Body of pancreas (tissue), 4 donors: ENCODE measurements at regions not wholly inside any gene's neighbourhood (a gene's known extent, or its start where the extent isn't known, plus 50 kb on each side); places are given as distances from the start of the nearest gene placed in this dataset.

ENCODE experiments used
- POLR2A ChIP-seq, 3 donors: fragments of 450-650 bp; IDR thresholded peaks; one replicate each; pipeline ENCODE4 v1.6.1; 2016; ENCODE audit warnings: antibody characterized with exemption in 3 of 3, mild to moderate bottlenecking in 2 of 3
- TF ChIP-seq, protein P1 (sequence below), 7 experiments: fragments of 450-650 bp in 4 of 7; fragments of 200-600 bp in 3 of 7; sonication (generic) in 3 of 7; IDR thresholded peaks; one replicate each; pipeline ENCODE4 v1.5.1; 2016 to 2019; ENCODE audit warnings: antibody characterized with exemption in 7 of 7

DNA sequence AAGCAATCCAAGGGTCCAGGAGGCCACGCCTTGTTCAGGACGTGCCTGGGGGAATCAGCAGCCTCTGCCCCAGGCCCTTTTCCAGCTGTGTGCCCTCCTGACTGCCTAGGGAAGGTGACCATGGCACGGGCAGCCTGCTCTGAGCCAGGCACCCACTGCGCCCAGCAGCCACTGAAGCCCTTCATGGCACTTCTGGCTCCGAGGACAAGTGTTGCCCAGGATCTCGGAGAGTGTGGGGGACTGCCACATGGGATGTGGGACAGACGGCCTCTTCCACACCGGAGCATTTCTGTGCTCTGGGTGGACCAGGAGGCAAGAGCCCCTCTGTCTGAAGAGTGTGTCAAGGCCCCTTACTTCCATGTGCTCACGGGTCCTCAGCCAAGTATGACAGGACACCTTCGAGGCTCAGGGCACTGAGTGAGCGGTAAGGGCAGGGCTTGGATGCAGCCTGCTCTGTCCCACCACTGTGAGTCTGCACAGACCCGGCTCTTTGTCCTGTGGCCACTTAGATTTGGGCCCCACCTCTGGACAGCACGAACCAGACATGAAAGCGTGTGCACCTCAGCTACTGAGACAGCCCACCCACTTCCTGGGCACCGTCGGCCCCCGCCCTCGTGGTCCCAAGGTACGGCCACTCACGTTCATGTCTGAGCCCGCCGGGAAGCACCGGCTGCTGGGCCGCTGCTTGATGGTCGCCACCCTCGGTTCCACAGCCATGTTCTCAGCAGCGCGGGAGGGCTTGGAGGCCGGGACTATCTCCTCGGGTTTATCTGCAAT is 93.6 kb downstream of the CTTN start:
- TF ChIP-seq, protein P1, sequence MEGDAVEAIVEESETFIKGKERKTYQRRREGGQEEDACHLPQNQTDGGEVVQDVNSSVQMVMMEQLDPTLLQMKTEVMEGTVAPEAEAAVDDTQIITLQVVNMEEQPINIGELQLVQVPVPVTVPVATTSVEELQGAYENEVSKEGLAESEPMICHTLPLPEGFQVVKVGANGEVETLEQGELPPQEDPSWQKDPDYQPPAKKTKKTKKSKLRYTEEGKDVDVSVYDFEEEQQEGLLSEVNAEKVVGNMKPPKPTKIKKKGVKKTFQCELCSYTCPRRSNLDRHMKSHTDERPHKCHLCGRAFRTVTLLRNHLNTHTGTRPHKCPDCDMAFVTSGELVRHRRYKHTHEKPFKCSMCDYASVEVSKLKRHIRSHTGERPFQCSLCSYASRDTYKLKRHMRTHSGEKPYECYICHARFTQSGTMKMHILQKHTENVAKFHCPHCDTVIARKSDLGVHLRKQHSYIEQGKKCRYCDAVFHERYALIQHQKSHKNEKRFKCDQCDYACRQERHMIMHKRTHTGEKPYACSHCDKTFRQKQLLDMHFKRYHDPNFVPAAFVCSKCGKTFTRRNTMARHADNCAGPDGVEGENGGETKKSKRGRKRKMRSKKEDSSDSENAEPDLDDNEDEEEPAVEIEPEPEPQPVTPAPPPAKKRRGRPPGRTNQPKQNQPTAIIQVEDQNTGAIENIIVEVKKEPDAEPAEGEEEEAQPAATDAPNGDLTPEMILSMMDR (IDR thresholded peaks at IDR 0.05): no peak
- TF ChIP-seq POLR2A (IDR thresholded peaks at IDR 0.05): no peak
